Right lobe of liver (tissue), 6 donors: ENCODE measurements at regions not wholly inside any gene's neighbourhood (a gene's known extent, or its start where the extent isn't known, plus 50 kb on each side); places are given as distances from the start of the nearest gene placed in this dataset.
"Not testable (repeated sequence)": the region's sequence is repeated elsewhere in the genome, so short reads cannot be mapped to it uniquely, and the experiment has no call there.

Source experiments
- ATAC-seq, 4 donors: fragments of 200-7000 bp; cut with Tn5 transposase; one replicate each; pipeline ENCODE4 v1.9.1; 2020; ENCODE audit warnings: mild to moderate bottlenecking in 4 of 4, moderate library complexity in 4 of 4
- DNase-seq, 3 donors: peaks; one replicate each; pipeline ENCODE4 v3.0.0-alpha.2; 2020
- H3K27ac ChIP-seq, 3 donors: fragments of 200-600 bp; one replicate each; pipeline ENCODE4 v1.8.0; 2022
- H3K27me3 ChIP-seq, 2 donors: fragments of 200-600 bp; one replicate each; pipeline ENCODE4 v1.8.0; 2022
- H3K36me3 ChIP-seq, 4 donors: fragments of 200-600 bp; sonication (generic) in 1 of 4; one replicate each; pipeline versions ENCODE4 v1.5.1 to v1.8.0; 2017 to 2022; ENCODE audit warnings: control low read depth in 1 of 4
- H3K4me1 ChIP-seq, 4 donors: fragments of 200-600 bp; sonication (generic) in 1 of 4; one replicate each; pipeline versions ENCODE4 v1.5.1 to v1.8.0; 2017 to 2022; ENCODE audit warnings: control low read depth in 1 of 4
- H3K4me3 ChIP-seq, 3 donors: fragments of 200-600 bp; one replicate each; pipeline ENCODE4 v1.8.0; 2022
- H3K9me3 ChIP-seq, 4 donors: fragments of 200-600 bp; sonication (generic) in 1 of 4; one replicate each; pipeline versions ENCODE4 v1.5.1 to v1.8.0; 2017 to 2022; ENCODE audit warnings: control low read depth in 1 of 4
- CTCF ChIP-seq, 4 donors: fragments of 200-600 bp in 3 of 4; fragments of 450-650 bp in 1 of 4; IDR thresholded peaks; one replicate each; pipeline versions ENCODE4 v1.5.1 to v1.8.0; 2016 to 2022; ENCODE audit warnings: antibody characterized with exemption in 4 of 4, mild to moderate bottlenecking in 2 of 4
- POLR2A ChIP-seq: fragments of 450-650 bp; IDR thresholded peaks from one replicate; pipeline ENCODE4 v1.6.1; 2017; ENCODE audit warnings: antibody characterized with exemption, mild to moderate bottlenecking
- WGBS: methylation state at CpG from one replicate; pipeline ENCODE4 v1.1.6; 2018; ENCODE audit warnings: low coverage, low lambda C conversion rate; ENCODE audit not compliant: insufficient coverage; ENCODE audit errors: missing lambda C conversion rate; 5-methylcytosine and 5-hydroxymethylcytosine counted together
- intact Hi-C, 2 donors: fragments of 100-400 bp; cut with DNase I; formaldehyde crosslinking; loops; one replicate each; pipeline versions ENCODE4 v1.11.2 to v1.14.1; 2022
- donor health status: DM: no; HTN: yes; CAD: no.
- donor health status: DM: no; HTN: no; CAD: no.
- donor health status: DM: no; HTN: no; CAD: no.
- donor health status: DM: no; HTN: yes; CAD: no.
- donor health status: DM: no; HTN: yes; CAD: no.

- Histone ChIP-seq H3K9me3 (no peaks in the 10 kb centered on the region), H3K36me3 (no peaks in the 10 kb centered on the region), H3K4me3 (no peak overlapping the region), H3K4me1 (no peaks in the 10 kb centered on the region), H3K27me3 (no peaks in the 10 kb centered on the region), H3K27ac (no peak overlapping the region)
- 13% methylated on average over 1 of the region's 1 CpG for WGBS
- ATAC-seq = no peak
- TF ChIP-seq CTCF (IDR thresholded peaks at IDR 0.05) = no peak
- intact Hi-C loops = no loop called here
- no peak for DNase-seq
Measured at GRCh38 chr16:60674241-60674640, 1362.0 kb downstream of the CDH8 start.

- H3K27ac ChIP-seq = no peak overlapping the region
- DNase-seq (no peak), ATAC-seq (no peak)
- 36% methylated on average over 2 of the region's 2 CpGs for WGBS
- H3K4me3 ChIP-seq = no peak overlapping the region
- no peaks in the 10 kb centered on the region for H3K36me3 ChIP-seq
- no peaks in the 10 kb centered on the region for H3K4me1 ChIP-seq
- intact Hi-C loops = no loop called here
- H3K27me3 ChIP-seq = no peaks in the 10 kb centered on the region
- H3K9me3 ChIP-seq = no peaks in the 10 kb centered on the region
- no peak for TF ChIP-seq CTCF (IDR thresholded peaks at IDR 0.05)
- no peak for TF ChIP-seq POLR2A
Measured at GRCh38 chr16:60655514-60656153, 1380.6 kb downstream of the CDH8 start.

- Histone ChIP-seq H3K27ac (no peak overlapping the region), H3K4me1 (no peaks in the 10 kb centered on the region), H3K27me3 (no peaks in the 10 kb centered on the region), H3K36me3 (no peaks in the 10 kb centered on the region), H3K4me3 (no peak overlapping the region), H3K9me3 (no peaks in the 10 kb centered on the region)
- intact Hi-C loops = no loop called here
- no peak for ATAC-seq
- 83% methylated on average over 3 of the region's 3 CpGs for WGBS
- no peak for TF ChIP-seq CTCF (IDR thresholded peaks at IDR 0.05)
- TF ChIP-seq POLR2A = no peak
- DNase-seq = no peak
Measured at GRCh38 chr16:60651346-60651745, 1384.9 kb downstream of the CDH8 start.

- Histone ChIP-seq H3K4me1 (no peaks in the 10 kb centered on the region), H3K27ac (no peak overlapping the region), H3K36me3 (no peaks in the 10 kb centered on the region), H3K4me3 (no peak overlapping the region), H3K27me3 (no peaks in the 10 kb centered on the region), H3K9me3 (no peaks in the 10 kb centered on the region)
- ATAC-seq (no peak), DNase-seq (no peak)
- no peak for TF ChIP-seq POLR2A
- intact Hi-C loops = no loop called here
Measured at GRCh38 chr16:60648290-60648689, 1387.9 kb downstream of the CDH8 start.

- H3K4me3 ChIP-seq, H3K27ac ChIP-seq, DNase-seq, H3K36me3 ChIP-seq, H3K27me3 ChIP-seq, H3K4me1 ChIP-seq, intact Hi-C loops, ATAC-seq, H3K9me3 ChIP-seq: not testable (repeated sequence)
- 76% methylated on average over 19 of the region's 19 CpGs for WGBS
Measured at GRCh38 chr16:60647388-60647787, 1388.8 kb downstream of the CDH8 start.

GRCh38 chr16:60646631-60647030 is 1389.6 kb downstream of the CDH8 start:
- ATAC-seq (no peak), DNase-seq (no peak)
- WGBS = 64% methylated on average over 4 of the region's 4 CpGs
- no peaks in the 10 kb centered on the region for H3K4me1 ChIP-seq
- H3K27me3 ChIP-seq = no peaks in the 10 kb centered on the region
- no peaks in the 10 kb centered on the region for H3K9me3 ChIP-seq
- TF ChIP-seq POLR2A = no peak
- no peak for TF ChIP-seq CTCF (IDR thresholded peaks at IDR 0.05)
- H3K27ac ChIP-seq = no peak overlapping the region
- no peak overlapping the region for H3K4me3 ChIP-seq
- H3K36me3 ChIP-seq = no peaks in the 10 kb centered on the region
- intact Hi-C loops = no loop called here
